ENCODE measurements at regions not wholly inside any gene's neighbourhood (a gene's known extent, or its start where the extent isn't known, plus 50 kb on each side); places are given as distances from the start of the nearest gene placed in this dataset.

DNA sequence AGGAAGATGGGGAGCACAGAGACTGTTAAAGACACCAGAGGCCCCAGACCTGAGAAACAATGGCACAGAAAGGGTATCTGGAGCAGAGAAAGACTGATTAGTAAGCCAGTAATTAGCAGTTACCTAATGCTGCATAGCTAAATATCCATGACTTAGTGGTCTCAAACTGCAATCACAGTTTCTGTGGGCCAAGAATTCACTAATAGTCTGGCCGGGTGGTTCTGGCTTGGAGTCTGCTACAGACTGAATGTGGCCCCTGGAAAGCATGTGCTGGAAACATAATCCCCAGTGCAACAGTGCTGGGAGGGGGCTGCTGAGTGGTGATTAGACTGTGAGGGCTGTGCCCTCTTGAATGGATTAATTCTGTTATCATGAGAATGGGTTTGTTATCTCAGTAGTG lies 54.1 kb upstream of the VSX1 start:
- TF ChIP-seq, protein P1, sequence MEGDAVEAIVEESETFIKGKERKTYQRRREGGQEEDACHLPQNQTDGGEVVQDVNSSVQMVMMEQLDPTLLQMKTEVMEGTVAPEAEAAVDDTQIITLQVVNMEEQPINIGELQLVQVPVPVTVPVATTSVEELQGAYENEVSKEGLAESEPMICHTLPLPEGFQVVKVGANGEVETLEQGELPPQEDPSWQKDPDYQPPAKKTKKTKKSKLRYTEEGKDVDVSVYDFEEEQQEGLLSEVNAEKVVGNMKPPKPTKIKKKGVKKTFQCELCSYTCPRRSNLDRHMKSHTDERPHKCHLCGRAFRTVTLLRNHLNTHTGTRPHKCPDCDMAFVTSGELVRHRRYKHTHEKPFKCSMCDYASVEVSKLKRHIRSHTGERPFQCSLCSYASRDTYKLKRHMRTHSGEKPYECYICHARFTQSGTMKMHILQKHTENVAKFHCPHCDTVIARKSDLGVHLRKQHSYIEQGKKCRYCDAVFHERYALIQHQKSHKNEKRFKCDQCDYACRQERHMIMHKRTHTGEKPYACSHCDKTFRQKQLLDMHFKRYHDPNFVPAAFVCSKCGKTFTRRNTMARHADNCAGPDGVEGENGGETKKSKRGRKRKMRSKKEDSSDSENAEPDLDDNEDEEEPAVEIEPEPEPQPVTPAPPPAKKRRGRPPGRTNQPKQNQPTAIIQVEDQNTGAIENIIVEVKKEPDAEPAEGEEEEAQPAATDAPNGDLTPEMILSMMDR (IDR thresholded peaks at IDR 0.05; ENCODE audit: borderline replicate concordance, extremely low read depth, low read length, poor library complexity, severe bottlenecking) = no peak
- TF ChIP-seq EZH2 (IDR thresholded peaks at IDR 0.05; ENCODE audit: borderline replicate concordance, low read depth, low read length, severe bottlenecking) = no peak

Data from DND-41 (cell line).